HL-60 (cell line): ENCODE measurements at regions not wholly inside any gene's neighbourhood (a gene's known extent, or its start where the extent isn't known, plus 50 kb on each side); places are given as distances from the start of the nearest gene placed in this dataset.

ENCODE experiments used
- DNase-seq, 2 experiments: peaks; one replicate each; pipeline ENCODE4 v3.0.0-alpha.2; 2010 to 2020; ENCODE audit warnings: low read depth in 1 of 2, low spot score in 1 of 2
- H3K27ac ChIP-seq: fragments of 250-450 bp; sonication (Bioruptor Pico); replicated peaks from 2 replicates; pipeline ENCODE4 v1.5.1; 2020; ENCODE audit warnings: mild to moderate bottlenecking, moderate library complexity
- H3K27me3 ChIP-seq: fragments of 250-450 bp; sonication (Bioruptor Pico); 2 replicates; pipeline ENCODE4 v1.5.1; 2021; ENCODE audit warnings: mild to moderate bottlenecking, moderate library complexity; ENCODE audit not compliant: insufficient read depth, poor library complexity, severe bottlenecking
- H3K4me3 ChIP-seq: replicated peaks from 2 replicates; pipeline ENCODE4 v1.5.1; 2011; ENCODE audit warnings: mild to moderate bottlenecking, control low read depth, low read length; ENCODE audit not compliant: insufficient read depth
- GABPA ChIP-seq: IDR thresholded peaks from 2 replicates; pipeline ENCODE4 v1.6.1; 2012; ENCODE audit warnings: low read depth
- POLR2AphosphoS5 ChIP-seq: IDR thresholded peaks from 2 replicates; pipeline ENCODE4 v1.6.1; 2012; ENCODE audit warnings: low read depth
- SPI1 ChIP-seq: IDR thresholded peaks from 2 replicates; pipeline ENCODE4 v1.6.1; 2012; ENCODE audit warnings: low read depth, mild to moderate bottlenecking, borderline replicate concordance
- TF ChIP-seq, protein P1 (sequence below): IDR thresholded peaks from one replicate; pipeline ENCODE4 v1.5.1; 2011; ENCODE audit warnings: low read length, control low read depth, inconsistent platforms; ENCODE audit not compliant: insufficient read depth
- TF ChIP-seq, protein P2 (sequence below): IDR thresholded peaks from 2 replicates; pipeline ENCODE4 v1.6.1; 2012; ENCODE audit warnings: low read depth; ENCODE audit not compliant: insufficient replicate concordance

DNA sequence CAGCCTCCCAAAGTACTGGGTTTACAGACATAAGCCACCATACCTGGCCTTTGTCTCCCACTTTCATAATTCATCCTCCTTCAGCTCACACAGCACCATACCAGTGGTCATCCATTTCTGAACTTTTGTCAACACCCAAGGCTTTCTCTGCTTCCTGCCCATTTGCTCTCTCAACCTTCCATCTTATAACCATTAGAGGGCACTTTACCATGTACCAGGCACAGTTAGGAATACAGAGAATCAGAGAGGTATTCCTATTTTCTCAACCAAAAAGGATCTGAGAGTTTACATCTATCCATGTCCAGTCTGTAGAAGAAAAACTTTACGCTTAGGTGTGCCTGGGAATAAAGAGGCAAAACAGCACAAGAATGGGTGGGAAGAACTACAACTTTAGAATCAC, 397.6 kb downstream of the BUD13 start:
- Histone ChIP-seq H3K4me3 (no peak overlapping the region), H3K27me3 (no peaks in the 10 kb centered on the region), H3K27ac (no peak overlapping the region)
- no peak for DNase-seq
- TF ChIP-seq POLR2AphosphoS5 = no peak
- TF ChIP-seq, protein P1, sequence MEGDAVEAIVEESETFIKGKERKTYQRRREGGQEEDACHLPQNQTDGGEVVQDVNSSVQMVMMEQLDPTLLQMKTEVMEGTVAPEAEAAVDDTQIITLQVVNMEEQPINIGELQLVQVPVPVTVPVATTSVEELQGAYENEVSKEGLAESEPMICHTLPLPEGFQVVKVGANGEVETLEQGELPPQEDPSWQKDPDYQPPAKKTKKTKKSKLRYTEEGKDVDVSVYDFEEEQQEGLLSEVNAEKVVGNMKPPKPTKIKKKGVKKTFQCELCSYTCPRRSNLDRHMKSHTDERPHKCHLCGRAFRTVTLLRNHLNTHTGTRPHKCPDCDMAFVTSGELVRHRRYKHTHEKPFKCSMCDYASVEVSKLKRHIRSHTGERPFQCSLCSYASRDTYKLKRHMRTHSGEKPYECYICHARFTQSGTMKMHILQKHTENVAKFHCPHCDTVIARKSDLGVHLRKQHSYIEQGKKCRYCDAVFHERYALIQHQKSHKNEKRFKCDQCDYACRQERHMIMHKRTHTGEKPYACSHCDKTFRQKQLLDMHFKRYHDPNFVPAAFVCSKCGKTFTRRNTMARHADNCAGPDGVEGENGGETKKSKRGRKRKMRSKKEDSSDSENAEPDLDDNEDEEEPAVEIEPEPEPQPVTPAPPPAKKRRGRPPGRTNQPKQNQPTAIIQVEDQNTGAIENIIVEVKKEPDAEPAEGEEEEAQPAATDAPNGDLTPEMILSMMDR = no peak
- TF ChIP-seq SPI1 = no peak
- no peak for TF ChIP-seq GABPA
- TF ChIP-seq, protein P2, sequence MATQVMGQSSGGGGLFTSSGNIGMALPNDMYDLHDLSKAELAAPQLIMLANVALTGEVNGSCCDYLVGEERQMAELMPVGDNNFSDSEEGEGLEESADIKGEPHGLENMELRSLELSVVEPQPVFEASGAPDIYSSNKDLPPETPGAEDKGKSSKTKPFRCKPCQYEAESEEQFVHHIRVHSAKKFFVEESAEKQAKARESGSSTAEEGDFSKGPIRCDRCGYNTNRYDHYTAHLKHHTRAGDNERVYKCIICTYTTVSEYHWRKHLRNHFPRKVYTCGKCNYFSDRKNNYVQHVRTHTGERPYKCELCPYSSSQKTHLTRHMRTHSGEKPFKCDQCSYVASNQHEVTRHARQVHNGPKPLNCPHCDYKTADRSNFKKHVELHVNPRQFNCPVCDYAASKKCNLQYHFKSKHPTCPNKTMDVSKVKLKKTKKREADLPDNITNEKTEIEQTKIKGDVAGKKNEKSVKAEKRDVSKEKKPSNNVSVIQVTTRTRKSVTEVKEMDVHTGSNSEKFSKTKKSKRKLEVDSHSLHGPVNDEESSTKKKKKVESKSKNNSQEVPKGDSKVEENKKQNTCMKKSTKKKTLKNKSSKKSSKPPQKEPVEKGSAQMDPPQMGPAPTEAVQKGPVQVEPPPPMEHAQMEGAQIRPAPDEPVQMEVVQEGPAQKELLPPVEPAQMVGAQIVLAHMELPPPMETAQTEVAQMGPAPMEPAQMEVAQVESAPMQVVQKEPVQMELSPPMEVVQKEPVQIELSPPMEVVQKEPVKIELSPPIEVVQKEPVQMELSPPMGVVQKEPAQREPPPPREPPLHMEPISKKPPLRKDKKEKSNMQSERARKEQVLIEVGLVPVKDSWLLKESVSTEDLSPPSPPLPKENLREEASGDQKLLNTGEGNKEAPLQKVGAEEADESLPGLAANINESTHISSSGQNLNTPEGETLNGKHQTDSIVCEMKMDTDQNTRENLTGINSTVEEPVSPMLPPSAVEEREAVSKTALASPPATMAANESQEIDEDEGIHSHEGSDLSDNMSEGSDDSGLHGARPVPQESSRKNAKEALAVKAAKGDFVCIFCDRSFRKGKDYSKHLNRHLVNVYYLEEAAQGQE = no peak

DNA sequence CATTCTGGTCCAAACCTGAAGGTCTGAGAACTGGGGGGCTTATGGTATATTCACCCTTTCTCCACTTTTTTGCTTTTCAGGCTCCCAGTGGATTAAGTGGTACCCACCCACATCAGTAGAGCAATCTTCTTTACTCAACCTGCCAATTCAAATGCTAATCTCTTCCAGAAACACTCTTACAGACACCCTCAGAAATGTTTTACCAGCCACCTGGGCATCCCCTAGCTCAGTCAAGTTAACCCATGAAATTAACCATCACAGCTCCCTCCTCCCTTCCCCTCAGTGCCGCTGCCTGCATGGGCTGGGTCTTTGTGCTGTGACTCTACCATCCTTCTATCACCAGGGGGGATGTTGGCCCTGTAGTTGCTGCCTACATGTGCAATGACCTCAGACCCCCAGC, 398.7 kb downstream of the BUD13 start:
- no peak overlapping the region for H3K4me3 ChIP-seq

GRCh38 chr11:116373104-116373944, 399.5 kb downstream of the BUD13 start:
- TF ChIP-seq GABPA (no peak), SPI1 (no peak), POLR2AphosphoS5 (no peak)
- TF ChIP-seq, protein P1 = no peak
- TF ChIP-seq, protein P2 = no peak
- Histone ChIP-seq H3K27ac (no peak overlapping the region), H3K27me3 (no peaks in the 10 kb centered on the region), H3K4me3 (no peak overlapping the region)
- DNase-seq = no peak

More for the DNA sequence above, 398.7 kb downstream of the BUD13 start:
- Histone ChIP-seq H3K27me3 (no peaks in the 10 kb centered on the region), H3K27ac (no peak overlapping the region)
- TF ChIP-seq POLR2AphosphoS5 (no peak), GABPA (no peak), SPI1 (no peak)
- TF ChIP-seq, protein P2 = no peak
- TF ChIP-seq, protein P1 = no peak
- DNase-seq = no peak
